NCI-H187 treated with DMSO at 0.1 percent for 48 hours (cell line): ENCODE measurements at regions not wholly inside any gene's neighbourhood (a gene's known extent, or its start where the extent isn't known, plus 50 kb on each side); places are given as distances from the start of the nearest gene placed in this dataset.
"Not testable (repeated sequence)": the region's sequence is repeated elsewhere in the genome, so short reads cannot be mapped to it uniquely, and the experiment has no call there.

ENCODE experiments used
- DNase-seq: peaks from one replicate; lab custom pipeline; 2025; lab: John Stamatoyannopoulos, UW

DNA sequence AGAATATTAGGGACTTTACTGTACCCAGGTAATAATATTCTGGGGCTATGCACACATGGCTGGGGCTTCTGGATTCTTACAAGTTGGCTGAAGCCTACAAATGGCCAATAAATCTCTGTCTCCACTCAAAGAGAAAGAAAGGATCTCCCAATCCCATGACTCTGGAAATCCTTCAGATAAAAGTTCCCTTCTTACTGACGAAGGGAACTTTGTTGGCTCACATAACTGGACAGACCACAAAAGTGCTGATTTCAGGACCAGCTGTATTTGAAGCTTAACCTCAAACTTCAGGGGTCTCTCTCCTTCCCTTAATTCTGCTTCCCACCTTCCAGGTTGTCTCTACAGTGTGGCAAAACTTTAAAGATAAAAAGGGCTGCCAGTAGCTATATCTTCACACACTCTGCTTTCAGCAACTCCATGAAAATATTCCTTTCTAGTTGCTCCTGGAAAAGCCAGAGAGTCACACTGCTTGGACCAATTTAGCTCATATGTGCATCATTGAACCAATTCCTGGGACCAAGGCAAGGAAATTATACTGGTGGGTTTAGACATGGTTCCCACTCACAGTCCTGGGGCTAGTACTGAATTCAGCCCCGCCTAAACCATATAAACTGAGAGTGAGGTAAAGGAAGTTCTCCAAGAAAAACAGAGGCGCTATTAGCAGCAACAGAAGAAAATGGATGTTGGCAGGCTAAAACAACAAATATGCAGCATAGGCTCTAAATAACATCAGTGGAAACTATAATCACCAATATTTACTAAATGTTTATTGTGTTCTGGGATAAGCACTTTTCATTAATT, 290.0 kb upstream of the GADL1 start:
- no peak for DNase-seq

DNA sequence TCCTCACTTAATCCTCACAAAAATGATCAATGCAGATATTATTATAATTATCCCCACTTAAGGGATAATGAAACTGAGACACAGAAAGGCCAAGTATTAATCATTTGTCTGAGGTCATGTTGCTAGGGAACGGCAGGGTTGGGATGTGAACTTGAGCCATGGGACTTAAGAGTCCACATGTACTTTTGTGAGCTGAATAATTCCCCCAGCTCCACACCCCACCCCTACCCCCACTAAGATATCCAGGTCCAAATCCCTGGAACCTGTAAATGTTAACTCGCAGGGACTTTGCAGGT, 290.5 kb upstream of the GADL1 start:
- no peak for DNase-seq

- DNase-seq = no peak
Measured at GRCh38 chr3:31186041-31186440, 291.6 kb upstream of the GADL1 start.

DNA sequence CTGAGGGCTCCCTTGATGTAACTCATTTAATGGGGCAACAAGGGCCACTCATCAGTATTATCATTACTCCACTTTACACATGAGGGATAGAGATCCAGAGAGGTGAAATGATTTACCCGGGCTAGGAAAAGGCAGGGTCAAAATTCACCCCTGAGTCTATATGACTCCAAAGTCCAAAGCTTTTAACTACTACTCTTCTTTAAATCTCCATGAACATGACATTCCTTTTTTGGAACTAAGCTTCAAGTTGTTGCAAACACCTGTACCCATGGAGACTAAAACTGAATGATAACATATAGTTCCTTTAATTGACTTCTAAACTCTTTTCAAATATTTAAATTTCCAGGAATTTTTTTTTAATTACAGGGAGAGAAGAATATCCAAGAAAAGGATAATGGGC, 292.9 kb upstream of the GADL1 start:
- DNase-seq = no peak

- no peak for DNase-seq
Measured at GRCh38 chr3:31188112-31188511, 293.7 kb upstream of the GADL1 start.

GRCh38 chr3:31189330-31189729, 294.9 kb upstream of the GADL1 start:
- no peak for DNase-seq

DNA sequence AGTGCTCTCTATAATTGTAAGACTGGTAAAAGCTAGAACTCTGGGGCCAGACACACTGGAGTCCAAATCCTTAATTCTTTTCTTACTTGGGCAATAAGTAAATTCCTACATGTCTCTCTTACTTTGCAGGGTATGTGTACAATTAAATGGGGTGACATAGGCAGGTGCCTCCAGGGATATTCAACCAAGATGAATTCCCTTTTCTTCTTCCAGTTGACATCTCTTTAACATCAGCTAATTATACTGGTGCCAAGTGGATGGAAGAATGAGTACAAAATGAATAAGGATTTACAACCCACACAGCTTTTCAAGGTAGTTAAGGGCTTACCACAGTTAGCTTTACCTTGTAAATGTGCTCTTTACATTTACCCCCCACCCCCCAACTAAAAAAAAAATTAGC, 295.5 kb upstream of the GADL1 start:
- no peak for DNase-seq

DNA sequence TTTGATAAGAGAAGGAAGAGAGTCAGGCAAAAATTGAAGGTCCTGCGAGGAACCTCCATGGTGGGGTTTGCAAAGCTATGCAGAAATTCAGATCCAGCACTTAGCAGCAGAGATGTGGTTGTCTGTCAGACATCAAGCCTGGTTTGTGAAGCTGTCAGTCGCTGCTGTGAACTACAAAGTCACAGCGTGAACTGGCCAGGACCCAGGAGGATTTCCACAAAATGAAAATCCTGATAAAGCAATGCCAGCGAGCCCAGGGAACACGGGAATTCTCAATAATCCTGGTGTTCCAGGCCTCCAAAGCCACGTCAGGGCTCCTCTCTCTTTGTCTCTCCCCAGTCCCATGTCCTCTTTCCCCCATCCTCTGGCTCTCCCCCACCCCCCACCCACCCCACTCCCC, 296.9 kb upstream of the GADL1 start:
- DNase-seq = no peak

- DNase-seq = no peak
Measured at GRCh38 chr3:31193429-31193828, 299.0 kb upstream of the GADL1 start.

DNA sequence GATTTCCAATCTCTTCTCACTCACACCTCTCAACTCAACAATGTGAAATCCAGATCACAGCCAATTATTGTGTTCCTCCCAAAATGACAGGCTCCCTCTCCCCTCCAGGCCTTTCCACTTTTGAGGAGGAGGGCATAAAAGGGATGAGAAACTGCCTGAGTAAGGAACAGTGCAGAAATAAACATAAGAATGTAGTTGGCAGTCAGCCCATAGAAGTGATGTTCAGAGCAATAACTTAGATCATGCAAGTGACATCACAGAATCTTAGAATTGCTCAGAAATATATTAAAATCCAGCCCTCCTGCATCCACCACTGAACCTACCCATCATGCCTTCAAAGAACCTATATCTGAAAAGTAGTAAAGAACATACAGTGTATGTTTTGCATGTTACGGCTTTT, 299.4 kb upstream of the GADL1 start:
- DNase-seq = no peak

DNA sequence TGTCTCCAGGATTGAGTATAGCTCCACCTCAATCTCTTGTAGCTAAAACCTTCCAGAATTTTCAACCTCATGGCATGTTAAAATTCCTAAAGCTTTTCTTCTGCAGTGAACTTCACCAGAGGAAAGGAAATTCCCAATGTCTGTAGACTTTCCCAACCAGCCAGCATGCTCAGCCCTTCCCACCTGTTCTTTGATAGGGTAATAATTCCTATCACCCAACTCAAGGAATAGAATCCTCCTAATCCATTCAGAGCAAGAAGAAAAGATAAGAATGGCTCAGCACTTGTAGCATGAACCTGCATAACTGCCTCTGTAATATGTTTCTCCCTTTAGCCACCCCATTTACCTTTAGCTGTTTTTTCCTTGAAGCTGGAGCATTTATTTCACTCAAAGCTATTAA, 301.8 kb upstream of the GADL1 start:
- DNase-seq = no peak

- no peak for DNase-seq
Measured at GRCh38 chr3:31196881-31197364, 302.5 kb upstream of the GADL1 start.

DNA sequence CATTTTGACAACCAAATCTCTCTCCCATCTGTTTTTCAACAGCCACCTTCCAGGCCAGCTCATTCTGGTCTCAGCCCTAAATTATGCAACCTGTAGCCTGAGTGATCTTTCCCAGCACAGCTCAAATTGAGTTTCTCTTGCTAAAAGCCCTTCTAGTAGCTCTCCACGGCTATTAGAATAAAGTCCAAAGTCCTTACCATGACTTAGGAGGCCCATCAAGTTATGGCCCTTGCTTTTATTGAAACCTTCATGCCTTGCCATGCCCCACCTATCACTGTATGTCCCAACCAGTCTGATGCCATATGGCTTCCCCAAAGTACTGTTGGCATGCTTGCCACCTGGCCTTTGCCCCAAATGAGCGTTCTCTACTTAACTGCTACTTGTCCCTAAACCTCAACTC, 303.5 kb upstream of the GADL1 start:
- DNase-seq = no peak

- no peak for DNase-seq
Measured at GRCh38 chr3:31198890-31199289, 304.4 kb upstream of the GADL1 start.

DNA sequence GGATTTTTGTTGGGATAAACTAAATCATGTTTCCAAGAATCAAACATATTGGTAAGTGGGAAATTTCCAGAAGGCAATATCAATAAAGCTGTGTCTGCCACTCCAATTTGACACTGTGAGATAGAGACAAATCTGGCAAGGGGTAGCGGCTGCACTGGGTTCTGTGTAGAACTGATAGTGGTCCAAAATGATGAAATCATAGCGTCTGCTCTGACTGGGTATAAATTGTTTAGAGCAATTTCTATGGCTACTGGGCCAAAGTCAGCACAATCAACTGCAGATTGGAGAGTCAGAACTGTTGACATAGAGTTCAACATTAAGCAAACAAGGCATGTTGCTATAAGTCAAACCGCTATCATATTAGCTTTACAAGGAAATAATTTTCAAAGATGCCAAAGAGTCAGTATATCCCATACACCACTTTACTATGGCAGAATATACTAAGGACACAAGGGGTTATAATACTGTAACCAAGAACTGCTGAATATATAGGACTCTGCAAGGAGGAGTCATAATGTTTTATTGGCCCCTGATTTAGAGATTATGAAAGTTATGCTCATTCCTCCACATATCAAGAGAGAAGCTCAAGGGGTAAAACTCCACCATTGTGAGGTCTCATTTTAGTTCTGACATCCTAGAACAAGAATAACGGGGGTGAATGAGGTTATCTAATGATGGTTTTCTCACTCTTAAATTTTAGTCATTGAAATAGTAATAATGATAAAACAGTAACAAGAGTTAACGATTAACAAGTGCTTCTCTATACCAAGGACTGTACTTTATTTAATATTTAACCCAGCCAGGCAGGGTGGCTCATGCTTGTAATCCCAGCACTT, 309.7 kb upstream of the GADL1 start:
- DNase-seq = no peak

GRCh38 chr3:31204796-31205056, 310.3 kb upstream of the GADL1 start:
- DNase-seq = not testable (repeated sequence)

DNA sequence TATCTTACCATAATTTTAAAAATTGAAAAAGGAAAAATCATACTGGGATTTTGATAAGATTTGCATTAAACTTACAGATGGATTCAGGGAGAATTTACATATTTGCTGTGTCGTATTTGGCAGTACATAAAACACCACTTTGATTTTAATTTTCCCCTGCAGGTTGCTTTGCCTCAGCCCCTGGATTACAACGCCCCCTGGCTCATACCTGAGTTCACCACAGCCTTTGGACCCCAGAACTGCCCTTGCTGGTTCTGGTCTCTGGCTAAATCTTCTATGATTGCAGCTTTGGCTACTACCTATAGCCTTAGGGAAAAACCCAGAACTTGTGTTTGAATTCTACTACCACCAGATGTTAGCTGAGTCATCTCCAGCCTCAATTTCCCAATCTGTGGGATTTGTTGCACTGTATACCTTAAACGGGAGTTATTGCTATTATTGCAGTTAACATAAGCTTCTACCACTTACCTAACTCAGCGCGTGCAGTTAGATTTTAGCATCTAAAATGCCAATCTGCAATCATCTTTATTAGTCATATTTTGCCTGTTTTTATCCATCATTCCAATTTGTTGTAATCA, 315.7 kb upstream of the GADL1 start:
- no peak for DNase-seq

DNA sequence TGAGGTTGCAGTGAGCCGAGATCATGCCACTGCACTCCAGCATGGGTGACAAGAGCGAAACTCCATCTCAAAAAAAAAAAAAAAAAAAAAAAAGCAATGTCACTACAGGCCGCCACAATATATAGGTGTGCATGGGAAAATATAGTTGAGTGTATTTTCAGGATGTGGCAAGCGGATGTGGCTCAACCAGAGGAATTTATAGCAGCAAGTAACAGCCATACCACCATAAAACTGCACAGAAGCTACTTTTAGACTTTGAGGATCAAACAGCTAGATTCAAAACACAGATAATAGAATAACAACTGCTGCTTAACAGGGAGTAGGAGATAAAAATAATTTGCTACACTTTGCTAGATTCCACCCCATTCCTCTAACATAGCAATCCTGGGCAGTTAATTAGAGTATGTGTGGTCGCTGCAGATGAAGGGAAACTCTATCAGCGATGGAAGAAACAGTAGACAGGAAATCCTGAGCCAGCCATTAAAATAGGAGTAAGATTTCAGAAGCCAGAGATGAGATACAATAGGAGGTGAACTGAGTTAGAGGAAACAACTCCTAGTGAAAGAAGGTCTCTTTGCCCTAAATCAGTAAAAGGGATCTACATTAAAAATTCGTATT, 318.7 kb upstream of the STT3B start:
- no peak for DNase-seq

DNA sequence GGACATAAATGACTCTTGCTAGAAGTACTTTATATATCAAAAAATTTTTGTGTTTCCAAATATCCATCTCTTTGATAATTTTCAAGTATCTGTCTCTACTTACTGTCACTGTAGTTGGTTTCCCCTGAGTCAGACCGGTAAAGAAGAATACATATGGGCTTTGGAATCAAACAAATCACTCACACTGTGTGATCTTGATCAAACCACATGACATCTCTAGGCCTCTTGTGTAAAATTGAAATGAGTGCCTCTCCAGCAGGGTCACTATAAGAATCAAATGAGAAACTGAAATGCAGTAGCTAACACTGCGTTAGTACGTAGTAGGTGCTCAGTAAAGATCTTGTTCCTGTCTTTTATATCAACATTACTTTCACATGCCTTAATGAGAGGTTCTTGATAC, 314.6 kb upstream of the STT3B start:
- no peak for DNase-seq

DNA sequence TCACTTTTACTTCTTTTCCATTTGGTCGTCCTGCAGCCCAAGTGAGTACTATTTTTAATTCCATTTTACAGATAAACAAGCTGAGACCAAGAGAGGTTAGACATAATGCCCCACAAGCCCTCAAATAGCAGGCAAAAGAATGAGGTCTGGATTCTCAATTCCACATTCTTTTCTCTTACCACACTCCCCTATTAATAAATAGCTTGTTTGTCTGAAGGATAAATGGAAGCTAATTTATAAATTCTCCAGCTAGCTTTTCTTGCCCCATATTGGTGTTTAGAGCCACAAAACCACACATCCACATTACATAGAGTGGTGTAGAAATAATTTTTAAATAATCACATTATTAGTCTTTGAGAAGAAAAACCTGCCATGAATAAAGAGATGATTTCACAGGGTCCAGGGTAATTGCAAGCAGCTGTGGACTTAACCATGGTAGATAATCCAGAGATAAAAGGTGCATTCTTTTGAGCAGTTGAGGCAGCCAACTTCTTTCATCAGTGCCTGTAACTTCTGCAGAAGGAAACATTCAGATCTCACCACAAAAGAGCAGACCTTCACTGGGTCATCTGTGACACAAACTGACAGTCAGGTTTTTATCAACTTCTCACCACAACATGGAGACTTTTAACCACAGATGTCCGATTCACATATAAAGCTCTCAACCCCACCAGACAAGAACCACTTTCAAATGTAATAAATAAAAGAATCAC, 313.4 kb upstream of the STT3B start:
- no peak for DNase-seq

DNA sequence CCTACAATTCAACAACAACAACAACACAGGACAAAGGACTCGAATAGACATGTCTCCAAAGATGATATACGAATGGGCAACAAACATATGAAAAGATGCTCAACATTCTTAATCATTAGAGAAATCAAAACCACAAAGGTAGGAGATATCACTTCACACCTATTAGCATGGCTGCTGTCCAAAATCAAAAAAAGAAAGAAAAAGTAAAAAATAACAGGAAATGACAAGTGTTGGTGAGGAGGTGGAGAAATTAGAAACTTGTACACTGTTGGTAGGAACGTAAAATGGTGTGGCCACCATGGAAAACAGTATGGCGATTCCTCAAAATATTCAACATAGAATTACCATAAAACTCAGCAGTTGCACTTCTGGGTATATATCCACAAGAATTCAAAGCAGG, 312.3 kb upstream of the STT3B start:
- no peak for DNase-seq

- no peak for DNase-seq
Measured at GRCh38 chr3:31223278-31223677, 309.4 kb upstream of the STT3B start.
